GM19238 (cell line): ENCODE measurements at regions not wholly inside any gene's neighbourhood (a gene's known extent, or its start where the extent isn't known, plus 50 kb on each side); places are given as distances from the start of the nearest gene placed in this dataset.

Experiments used
- DNase-seq: peaks from one replicate; pipeline ENCODE4 v3.0.0; 2011; ENCODE audit warnings: low spot score; ENCODE audit not compliant: insufficient read length

DNA sequence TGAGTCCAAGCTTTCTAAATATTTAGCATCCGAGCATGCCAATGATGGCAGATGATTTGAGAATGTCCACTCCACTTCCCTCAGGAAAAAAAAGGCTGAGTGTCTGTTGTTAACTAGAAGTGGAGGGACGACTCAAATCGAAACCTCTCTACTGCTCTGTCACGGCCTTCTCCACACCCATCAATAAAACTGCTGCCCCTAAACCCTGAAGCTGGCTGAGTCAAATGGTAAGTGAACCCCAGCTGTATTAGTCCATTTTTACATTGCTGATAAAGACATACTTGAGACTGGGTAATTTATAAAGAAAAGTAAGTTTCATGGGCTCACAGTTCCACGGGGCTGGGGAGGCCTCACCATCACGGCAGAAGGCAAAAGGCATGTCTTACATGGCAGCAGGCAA, 707.0 kb downstream of the QKI start:
- DNase-seq, result no peak

DNA sequence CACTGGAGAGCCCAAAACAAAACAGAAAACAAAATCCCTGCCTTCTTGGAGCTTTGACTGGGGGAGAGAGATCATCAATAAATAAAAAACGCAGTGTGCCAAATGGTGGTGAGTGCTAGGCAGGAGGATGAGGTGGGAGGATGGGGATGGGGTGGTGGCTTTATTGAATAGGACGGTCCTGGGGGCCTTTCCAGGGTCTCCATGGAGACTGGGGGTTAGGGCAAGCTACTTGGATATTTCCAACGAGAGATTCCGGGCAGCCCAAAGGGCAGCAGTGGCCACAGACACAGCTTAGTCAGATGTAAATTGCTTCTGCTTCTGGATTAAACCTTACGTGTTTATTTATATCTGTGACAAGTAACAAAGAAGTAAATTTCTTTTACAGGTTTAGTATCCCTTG, 700.1 kb downstream of the QKI start:
- DNase-seq, result no peak

DNA sequence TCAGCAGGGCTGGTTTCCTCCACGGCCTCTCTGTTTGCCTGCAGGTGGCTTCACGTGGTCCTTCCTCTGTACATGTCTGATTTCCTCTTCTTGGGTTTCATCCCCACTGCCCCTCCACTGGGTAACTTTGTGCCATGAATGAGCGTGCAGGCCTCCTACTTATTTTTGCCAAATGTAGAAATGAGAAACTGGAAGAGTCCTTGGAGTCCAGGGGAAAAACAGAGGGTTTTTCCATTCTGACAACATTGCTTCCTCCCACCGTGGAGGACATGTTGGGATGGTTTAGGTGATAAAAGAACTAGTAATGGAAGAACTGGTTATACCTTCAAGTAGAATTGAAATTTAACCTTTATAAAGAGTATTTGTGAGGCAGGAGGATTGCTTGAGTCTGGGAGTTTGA, 699.5 kb downstream of the QKI start:
- DNase-seq, result no peak

DNA sequence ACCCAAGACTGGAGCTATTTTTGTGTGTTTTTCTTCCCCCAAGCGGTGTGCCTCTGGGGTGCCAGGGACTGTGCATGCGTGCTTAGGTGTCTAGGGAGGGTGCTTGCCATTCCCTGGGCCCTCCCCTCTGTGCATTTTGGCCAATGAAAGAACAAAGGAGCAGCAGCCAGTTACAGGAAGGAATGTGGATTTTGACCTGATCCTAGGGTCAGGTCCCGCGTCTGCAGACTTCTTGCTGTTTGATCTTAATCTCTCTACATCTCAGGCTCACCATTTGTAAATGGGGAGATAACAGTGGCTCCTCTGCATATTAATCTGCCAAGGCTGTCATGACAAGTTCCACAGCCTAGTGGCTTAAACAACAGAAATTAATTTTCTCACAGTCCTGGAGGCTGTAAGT, 699.1 kb downstream of the QKI start:
- DNase-seq, result no peak

DNA sequence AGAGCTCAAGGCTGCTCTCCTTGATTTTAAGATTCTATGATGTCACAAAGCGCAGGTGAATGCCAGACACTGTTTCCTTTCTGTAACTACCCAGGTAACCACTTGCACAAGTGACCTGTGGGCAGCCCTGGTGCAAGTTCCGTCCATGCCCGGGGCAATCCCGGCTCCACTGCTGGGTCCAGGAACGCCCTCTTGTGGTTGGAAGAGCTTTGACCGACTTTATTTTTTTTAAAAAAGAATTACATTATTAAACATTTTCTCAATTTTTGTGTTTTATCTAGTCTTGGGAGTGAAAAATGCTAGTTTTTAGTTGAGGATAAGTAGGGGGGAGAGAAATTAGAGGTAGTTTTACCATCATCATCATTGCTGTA, 695.2 kb downstream of the QKI start:
- DNase-seq, result no peak

DNA sequence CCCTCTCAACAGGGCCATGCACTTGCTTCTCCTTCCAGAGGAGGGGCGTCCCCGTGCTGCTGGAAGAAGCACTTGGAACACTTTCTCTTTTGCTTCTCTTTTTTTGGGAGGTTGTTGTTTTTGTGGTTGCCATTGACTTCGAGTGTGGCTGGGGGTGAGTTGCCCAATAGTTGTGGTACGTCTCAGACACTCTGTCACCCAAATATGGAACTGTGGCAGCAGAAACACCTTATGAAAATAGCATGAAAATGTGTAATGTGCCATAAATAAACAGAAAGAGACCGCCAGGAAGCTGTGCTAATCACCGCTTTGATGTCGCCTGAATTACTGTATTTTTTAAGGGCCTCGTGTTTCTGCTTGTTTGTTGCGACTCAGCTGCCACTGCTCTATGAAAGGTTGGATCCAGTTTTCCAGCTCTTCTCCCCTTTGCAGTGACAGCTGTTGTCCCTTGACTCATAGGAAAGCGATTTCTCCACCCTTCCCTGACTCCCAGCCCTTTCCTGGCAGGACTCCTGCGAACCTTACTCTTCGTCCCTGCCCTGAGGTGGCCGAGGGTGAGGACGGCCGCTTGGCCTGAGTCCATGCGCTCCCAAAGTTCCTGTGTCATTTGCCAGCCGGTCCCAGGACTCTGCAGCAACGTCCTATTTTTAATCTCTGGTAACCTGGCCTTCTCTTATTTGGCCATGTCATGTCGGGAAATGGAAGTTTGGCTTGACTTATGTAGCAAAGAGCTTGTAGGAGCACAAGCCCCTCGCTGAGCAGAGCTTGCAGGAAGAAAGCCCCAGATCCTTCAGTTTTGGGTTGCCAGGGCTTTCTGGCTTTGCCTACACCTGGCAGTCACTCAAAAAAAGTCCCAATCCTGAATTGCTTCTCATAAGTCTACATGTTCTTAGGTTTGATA, 694.6 kb downstream of the QKI start:
- no peak for DNase-seq

DNA sequence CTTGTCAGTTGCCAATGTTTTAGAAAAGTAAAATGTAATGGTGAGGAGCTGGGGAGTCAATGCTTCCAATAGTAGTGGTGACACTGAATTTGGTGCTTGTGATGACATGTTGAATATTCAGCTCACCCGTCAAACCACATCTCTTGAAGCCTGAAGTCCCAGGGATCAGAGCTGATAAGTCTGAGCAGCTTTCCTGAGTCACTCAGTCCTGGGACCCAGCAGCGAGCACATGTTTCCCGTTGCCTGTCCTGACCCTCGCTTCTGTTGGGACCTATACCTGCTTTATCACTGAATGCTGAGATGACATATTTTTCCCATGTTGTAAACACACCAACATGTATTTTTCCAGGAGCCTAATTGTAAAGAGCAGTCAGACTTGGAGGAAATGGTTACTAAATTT, 693.6 kb downstream of the QKI start:
- no peak for DNase-seq

DNA sequence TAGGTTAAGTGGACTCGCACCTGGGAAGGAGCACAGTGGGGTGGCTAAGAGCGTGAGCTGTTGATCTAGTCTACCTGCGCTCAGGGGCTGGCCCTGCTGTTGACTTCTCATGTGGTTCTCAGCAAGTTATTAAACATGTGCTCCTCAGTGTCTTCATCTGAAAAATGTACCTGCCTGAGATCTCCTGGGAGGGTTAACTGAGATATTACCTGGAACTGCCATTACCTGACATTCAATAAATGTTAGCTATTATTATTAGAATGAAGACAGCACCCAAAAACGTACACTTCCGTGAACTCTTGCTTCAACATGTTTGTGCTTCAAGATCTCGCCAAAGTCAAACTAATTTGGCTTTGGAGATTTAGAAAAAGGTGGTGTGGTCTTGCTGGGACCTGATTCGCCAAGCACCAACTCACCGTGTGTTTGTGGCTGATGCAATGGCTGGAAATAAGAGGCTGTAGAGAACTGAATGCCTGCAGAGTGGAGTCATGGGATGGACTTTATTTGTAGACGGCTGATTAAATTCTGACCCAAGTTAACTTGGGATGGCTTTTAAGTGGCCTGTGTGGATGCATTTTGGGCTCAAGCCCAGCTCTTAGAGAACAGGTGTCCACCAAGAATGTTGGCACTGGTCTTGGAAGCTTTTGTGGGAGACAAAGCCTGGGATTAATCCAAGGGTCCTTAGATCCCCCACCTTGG, 692.9 kb downstream of the QKI start:
- no peak for DNase-seq

DNA sequence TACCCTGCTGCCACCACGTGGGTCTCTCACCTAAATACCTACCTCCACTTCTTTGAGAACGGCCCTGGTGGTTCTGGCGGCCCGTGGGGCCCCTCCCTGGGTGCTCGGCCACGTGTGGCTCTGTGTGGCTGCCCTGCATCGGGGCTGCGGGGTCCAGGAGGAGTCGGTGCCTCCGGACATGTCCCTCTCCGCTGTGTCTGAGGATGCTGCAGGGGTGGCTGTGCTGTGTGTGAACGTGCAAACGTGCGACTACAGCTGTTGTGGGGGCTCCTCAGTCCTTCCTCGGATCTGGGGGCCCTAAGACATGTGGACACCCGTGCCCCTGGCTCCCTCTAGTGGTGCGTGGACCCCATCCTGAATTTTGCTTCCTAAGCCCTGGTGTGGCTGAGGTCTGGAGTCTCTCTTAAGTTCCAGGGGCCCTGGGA, 691.8 kb downstream of the QKI start:
- DNase-seq, result peak; percentile 8

DNA sequence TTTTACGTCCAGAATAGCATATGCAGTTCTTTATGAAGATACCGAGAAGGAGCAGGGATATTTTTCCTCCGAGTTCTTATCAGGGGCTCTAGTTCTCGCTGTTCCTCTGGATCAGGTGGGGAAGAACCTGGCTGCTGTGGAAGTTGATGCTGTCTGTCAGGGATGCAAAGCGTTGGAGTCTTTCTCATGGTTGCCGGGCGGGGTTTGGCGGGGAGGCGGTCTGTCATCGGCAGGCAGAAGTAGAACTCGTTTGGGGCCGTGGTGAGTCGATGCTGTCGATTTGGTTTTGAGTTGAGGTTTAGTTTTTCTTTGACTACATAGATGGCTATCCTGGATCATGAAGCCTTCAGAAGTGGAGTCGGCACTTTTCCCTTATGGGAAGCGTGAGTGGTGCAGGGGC, 691.2 kb downstream of the QKI start:
- no peak for DNase-seq

DNA sequence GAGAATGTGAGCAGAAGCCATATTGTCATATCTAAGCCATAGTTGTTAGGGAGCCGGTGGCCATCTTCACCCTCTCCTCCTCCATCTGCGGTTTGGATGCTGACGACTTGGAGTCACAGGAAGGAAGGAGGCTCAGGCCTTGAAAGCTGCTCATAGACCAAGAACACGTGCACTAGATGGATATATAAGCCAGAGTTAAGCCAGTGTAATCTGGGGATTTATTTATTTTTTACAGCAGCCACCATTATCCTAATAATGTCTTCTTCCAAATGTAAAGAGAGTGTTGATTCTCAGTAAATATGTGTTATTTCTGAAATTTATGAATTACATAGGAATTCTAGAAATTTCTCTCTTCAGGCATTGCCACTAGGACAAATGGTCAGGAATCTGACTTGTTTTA, 689.9 kb downstream of the QKI start:
- no peak for DNase-seq

DNA sequence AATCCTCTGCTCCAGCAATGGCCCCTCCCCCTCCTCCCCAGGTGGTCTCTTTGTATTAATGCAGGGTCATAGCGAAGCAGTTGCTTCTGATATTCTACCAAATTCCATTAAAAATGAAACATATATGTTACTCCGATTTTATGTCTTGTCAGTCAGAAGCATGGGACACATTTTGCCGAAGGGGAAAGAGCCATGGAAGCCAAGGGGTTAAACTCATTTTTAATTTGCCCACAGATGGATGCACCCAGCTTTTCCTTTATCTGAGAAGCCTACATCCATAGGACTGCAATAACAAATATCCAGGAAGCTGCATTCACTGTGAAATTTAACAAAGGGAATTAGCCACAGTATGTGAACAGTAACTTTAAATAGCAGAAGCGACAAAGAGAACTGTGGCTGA, 688.2 kb downstream of the QKI start:
- DNase-seq, result no peak

DNA sequence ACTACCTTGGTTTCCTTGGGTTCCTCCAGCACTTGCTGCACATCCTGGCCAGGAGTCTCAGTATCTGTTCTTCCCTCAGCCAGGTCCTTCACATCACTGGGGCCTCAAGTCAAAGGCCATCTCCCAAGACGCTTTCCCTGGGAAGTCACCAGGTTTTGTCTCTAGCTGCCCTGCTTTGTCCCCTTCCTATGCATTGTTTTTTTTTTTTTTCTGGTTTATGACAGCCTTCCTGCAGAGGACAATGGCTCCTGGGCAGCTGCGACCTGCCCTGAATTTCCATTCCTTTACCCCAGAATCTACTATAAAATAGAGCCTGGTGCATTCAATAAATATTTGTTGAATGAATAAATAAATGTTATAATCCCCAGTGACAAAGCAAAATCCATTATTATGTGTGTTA, 687.3 kb downstream of the QKI start:
- DNase-seq, result no peak

DNA sequence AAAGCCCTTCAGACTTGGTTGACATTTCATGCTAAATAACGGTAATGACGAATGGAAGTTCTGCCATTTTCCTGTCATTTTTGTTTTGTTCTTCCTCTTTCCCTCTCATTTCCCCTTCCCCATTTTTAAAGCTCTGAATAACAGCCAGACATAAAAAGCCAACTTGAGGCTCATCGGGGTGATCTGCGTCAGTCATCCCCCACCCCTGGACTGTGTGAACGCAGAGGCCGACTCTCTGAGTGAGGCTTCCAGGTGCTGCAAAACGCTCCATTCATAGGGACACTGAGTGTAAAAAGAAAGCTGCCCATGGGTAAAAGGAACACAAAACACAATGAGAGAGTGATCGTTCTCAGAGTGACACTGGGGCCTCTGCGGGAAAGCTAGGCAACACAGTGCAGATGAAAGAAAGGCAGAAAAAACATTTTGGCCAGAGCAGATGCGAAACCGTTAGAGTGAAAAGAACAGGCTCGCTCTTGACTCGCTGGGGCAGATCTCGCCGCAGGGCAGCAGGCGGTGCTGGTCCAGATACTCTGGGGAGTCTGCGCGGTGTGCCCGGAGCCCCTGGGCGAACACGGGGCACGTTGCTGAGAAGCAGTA, 684.8 kb downstream of the QKI start:
- DNase-seq, result no peak

DNA sequence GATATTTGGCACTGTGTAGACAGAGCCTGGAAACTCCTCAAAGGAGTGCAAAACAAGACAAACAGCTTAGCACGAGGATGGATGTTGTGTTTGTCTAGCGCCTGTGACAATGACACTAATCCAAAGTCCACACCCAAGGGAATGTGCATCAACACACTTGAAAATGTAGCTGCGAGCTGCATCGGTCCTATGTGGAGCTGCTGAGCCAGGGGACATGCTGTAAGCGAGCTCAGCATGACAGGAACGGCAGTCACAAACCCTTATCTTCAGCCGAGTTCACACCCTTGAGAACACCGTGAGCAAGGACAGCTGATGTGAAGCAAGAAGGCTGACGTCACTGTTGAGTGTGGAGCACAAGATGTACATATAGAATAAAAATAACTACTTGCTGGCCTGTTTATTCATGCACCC, 684.3 kb downstream of the QKI start:
- DNase-seq, result no peak

DNA sequence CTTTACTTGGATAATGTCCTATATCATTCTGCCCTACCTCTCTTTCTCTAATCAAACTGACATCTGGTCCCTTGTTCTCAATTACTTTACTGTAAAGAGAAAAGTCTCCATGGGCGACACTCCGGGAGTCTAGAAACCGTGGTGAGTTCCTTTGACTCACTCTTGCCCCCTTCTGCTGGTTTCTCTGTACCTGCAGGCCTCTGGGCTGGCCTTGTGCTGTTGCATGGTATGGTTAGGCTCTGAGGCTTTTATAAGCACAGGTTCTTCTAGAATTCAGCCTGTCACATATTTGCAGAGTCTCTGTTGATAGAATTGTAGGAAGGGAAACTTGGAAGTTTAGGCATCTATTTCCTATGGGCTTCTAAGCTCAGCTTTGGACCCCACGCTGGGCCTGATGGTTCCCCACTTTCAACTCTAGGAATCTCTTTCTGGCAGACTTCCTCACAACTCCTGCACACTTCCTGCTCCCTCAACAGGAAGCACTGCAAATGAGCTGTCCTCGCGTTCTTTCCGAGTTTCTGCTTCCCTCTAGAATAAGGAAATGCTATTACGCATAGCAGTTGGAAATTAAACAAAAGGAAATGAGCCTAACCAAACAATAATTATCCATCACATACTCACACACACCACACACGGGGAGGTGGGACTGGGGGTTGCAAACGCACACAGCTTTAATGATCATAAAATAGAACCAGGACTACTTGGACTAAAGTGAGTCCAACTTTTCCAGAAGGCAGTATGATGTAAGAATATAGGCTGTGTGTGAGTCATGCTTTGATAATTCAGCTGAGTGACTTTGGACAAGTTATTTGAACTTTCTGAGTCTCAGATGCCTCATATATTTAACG, 683.3 kb downstream of the QKI start:
- DNase-seq, result no peak

DNA sequence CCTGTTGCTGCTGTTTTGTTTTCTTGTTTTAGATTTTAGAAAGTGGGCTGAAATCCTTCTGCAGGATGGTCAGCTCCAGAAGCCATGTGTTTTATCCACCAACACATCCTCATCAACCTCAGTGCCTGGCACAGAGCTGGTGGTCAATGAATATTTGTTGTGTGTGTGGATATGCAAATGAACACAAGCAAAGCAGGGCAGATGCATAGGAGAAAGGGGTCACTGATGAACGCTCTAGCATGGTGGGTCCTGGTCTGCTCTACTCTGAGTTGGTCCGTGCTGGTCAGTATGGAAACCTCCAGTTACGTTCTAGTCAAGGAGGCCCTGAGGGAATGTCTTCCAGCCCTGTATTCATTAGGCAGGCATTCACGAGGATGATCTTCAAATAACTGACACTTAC, 682.5 kb downstream of the QKI start:
- DNase-seq, result no peak

DNA sequence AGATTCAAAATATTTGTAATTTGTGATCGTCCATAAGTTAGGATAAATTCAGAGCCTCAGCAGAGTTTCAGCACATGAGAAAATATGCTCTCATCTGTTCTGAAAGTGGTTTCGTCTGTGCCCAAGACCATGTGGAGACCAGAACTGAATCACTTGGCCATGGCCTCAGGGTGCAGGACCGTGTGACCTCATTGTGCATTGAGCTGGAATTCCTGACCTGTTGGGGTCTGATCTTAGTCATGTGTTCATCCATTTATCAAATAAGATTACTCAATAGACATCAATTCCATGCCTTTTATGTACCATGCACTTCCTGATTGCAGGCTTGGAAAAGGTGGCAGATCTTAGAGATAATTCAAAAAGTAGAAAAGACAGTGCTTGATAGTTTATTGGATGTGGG, 680.5 kb downstream of the QKI start:
- no peak for DNase-seq

DNA sequence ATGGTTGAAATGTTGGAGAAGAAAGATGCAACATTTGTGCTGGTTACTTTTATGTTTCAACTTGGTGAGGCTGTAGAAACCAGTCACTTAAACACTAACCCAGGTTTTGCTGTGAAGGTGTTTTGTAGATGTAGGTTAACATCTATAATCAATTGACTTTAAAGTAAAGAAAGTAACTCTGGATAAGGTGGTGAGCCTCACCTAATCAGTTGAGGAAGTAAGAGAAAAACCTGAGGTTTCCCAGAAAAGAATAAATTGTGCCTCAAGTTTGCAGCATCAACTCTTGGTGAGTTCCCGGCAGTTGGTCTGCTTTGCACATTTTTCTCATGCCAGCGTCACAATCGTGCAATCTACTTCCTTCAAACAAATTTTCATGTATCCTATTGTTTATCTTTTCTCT, 673.4 kb downstream of the QKI start:
- DNase-seq, result no peak

DNA sequence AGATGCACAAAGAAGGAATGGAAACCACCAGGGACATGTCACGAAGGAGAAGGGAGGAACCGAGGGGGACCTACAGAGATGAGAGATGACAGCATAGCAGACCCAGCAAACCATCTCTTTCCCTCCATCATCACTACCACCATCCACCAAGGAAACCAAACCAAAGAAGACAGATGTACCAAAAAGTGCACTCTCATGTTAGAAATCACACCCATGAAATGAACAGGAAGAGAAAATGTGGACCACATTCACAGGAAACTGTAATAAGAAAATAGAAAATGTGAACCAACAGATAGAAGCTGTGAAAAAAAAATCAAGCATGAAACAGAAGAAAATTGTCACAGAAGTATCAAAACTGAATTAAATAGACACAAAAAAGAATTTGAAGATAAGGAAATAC, 672.7 kb downstream of the QKI start:
- no peak for DNase-seq

DNA sequence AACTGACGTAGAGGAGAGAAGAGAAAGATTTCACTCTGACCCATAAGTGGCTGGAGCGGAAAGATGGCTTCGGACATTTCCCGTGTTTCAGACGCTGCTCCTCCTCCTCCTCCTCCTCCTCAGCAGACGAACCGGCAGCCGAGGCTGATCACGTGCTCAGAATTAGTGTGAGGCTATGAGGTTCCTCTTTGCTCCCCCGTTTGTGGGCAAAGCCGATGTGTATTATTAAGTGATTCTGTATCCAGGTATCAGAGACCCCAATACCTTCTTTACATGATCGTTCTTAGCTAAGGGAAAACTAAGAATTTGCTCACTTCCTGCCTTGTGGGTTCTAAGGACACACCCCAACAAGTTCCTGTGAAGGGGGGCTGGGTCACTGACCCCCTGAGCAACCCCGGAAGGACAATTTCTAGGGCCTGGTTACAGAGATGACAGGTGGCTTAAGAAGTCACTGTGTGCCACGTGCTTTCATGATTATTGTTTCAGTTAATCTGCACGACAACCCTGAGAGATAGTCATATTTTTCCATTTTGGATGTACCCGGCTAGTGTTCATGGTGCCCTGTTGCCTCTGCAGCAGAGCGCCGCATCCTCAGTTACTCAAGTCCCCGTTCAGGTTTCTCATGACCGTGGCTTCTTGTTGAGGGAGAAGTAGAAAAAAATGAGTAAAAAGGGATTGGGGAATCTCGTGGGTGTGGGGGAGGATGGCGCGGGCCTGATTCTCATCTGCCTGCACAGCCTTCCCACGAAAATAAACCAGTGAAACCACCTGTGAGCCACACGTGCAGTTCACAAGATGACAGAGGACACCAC, 671.8 kb downstream of the QKI start:
- no peak for DNase-seq
